ENCODE measurements at regions not wholly inside any gene's neighbourhood (a gene's known extent, or its start where the extent isn't known, plus 50 kb on each side); places are given as distances from the start of the nearest gene placed in this dataset.

DNA sequence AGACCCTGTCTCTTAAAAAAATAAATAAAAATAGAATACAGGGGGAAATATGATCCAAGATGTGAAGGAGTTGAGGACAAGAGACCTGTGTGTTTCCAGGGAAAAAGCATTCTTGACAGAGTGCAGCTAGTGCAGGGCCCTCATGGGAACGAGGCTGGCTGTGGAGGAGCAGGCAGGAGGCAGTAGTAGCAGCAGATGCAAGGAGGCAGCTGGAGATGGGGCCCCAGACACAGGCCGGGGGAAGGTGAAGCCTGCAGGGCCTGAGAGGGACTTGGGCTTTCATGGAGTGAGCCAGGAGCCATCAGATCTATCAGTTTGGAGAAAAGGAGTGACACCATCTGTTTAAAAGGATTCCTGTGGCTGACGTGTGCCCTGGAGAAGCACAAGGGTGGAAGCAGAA lies 71.4 kb upstream of the ZNF438 start:
- Histone ChIP-seq H3K4me3 (ENCODE audit: low read length) (no peak overlapping the region), H2AFZ (ENCODE audit: low read depth, low read length) (no peak overlapping the region), H3K27me3 (ENCODE audit: insufficient read depth, low read length) (no peaks in the 10 kb centered on the region), H3K36me3 (ENCODE audit: insufficient read depth, low read length) (no peaks in the 10 kb centered on the region), H3K9me3 (ENCODE audit: low read length) (no peaks in the 10 kb centered on the region), H3K4me1 (ENCODE audit: insufficient read depth, low read length) (peaks cover 4% of the 10 kb centered on the region)

DNA sequence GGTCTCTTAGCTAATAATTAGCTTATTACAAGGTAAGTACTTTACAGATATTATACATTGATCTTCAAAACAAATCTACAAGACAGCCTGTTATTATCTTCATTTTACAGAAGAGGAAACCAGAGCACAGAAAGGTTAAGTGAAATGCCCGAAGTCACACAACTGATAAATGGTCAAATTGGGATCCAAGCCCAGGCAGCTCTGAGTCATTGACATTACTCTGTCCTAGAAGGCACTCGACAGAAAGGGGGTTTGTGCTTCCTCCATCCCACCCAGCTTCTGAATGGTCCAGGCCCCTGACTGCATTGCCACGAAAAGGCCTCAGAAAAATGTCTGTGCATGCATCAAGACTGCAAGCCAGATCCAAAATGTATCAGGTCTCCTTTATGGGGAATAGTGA lies 81.3 kb upstream of the ZNF438 start:
- no peaks in the 10 kb centered on the region for H3K4me1 ChIP-seq (ENCODE audit: insufficient read depth, low read length)
- H2AFZ ChIP-seq (ENCODE audit: low read depth, low read length), result no peak overlapping the region
- no peak overlapping the region for H3K4me3 ChIP-seq (ENCODE audit: low read length)
- H3K9me3 ChIP-seq (ENCODE audit: low read length), result no peaks in the 10 kb centered on the region
- H3K36me3 ChIP-seq (ENCODE audit: insufficient read depth, low read length), result no peaks in the 10 kb centered on the region
- no peaks in the 10 kb centered on the region for H3K27me3 ChIP-seq (ENCODE audit: insufficient read depth, low read length)

DNA sequence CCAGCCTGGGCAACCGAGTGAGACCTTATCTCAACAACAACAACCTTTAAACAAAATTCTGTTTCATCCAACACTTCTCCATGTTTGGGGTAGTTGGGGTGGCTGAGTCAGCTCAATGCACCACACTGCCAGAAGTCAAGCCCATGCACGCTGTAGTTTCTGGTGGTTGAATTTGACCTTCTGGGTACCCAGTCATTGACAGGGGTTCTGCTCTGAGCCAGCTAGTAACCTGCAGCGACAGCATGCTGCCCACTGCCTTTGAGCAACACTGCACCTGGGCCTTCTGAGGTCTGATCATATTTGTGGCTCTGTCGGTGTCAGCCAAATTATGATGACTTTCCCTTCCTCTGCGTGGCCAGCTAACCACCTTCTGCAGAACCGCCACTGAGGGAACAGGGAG lies 84.6 kb upstream of the ZNF438 start:
- Histone ChIP-seq H3K4me3 (ENCODE audit: low read length) (no peak overlapping the region), H2AFZ (ENCODE audit: low read depth, low read length) (no peak overlapping the region), H3K36me3 (ENCODE audit: insufficient read depth, low read length) (no peaks in the 10 kb centered on the region), H3K4me1 (ENCODE audit: insufficient read depth, low read length) (no peaks in the 10 kb centered on the region), H3K27me3 (ENCODE audit: insufficient read depth, low read length) (no peaks in the 10 kb centered on the region), H3K9me3 (ENCODE audit: low read length) (no peaks in the 10 kb centered on the region)

DNA sequence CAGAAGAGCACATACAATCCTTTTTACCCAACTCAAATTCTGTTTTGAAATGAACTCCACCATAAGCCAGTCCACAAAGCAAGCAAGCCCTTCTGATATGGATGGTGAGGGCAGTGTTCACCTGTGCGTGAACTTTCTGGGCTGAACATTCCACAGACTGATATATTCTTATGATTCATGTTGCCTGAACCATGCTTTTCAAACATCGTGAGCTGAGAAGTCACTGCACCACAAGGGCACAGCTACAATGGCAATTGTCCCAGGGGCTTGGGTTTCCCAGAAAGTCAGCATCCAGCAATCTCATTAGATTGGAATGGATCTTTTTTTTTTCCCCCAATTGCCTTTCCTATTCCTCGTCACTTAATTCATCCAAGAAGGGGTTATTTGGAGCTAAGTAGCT lies 86.9 kb upstream of the ZNF438 start:
- Histone ChIP-seq H3K9me3 (ENCODE audit: low read length) (no peaks in the 10 kb centered on the region), H3K4me1 (ENCODE audit: insufficient read depth, low read length) (peaks cover 6% of the 10 kb centered on the region), H3K27me3 (ENCODE audit: insufficient read depth, low read length) (no peaks in the 10 kb centered on the region)

DNA sequence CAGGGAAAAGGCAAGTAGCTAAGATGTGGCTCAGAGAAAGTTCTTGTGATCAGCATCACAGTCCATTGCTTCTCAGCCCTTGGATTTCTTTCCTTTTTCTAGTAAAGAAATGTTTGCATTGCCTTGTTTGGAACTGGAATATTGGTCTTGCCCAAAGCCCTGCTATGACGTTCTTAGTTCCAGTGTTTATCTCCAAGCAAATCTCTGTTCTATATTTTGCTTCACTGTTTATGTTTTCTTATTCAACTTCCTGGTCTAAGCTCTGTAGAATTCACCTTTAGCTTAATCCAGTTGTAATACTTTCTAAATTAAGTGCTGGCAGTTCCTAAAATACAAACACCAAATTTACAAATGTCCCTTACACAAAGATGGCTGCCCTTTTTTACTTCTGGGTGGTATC lies 88.7 kb upstream of the ZNF438 start:
- no peaks in the 10 kb centered on the region for H3K36me3 ChIP-seq (ENCODE audit: insufficient read depth, low read length)
- no peak overlapping the region for H3K4me3 ChIP-seq (ENCODE audit: low read length)
- no peaks in the 10 kb centered on the region for H3K9me3 ChIP-seq (ENCODE audit: low read length)

More for the DNA sequence above, 86.9 kb upstream of the ZNF438 start:
- Histone ChIP-seq H3K4me3 (ENCODE audit: low read length) (no peak overlapping the region), H2AFZ (ENCODE audit: low read depth, low read length) (no peak overlapping the region), H3K36me3 (ENCODE audit: insufficient read depth, low read length) (no peaks in the 10 kb centered on the region)

DNA sequence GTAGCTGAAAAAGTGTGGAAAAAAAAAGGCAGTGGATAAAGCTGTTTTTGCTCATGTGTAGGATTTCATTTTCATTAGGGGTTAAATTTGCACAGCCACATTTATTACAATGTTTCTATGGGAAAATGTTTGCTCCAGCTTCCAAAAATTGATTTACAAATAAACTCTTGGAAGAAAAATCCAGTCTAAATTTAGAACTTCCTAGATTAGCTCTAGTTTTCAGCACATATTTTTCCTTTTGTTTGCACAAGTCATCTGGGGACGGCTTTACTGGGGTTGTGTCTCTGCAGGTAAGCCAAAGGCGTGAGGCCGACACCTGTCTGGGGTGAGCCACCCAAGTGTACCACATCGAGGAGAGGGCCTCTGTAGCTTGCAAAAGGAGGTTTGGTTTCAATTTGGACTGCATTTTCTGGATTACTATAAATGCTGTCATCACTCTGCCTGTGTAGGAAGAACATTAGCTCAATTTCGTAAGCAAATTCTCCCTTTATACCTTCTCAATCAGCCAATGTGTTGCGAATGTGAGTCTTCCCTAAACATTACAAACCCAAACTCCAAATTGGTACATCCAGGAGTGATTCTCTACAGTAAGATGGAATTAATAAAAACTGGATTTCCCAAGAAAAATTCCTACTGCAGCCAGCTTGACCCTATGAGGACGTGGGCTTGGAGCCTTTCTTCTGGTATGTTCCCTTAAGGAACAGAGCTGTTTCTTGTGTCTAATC lies 89.5 kb upstream of the ZNF438 start:
- no peaks in the 10 kb centered on the region for H3K36me3 ChIP-seq (ENCODE audit: insufficient read depth, low read length)
- H3K4me3 ChIP-seq (ENCODE audit: low read length), result no peak overlapping the region
- no peaks in the 10 kb centered on the region for H3K27me3 ChIP-seq (ENCODE audit: insufficient read depth, low read length)
- H3K9me3 ChIP-seq (ENCODE audit: low read length), result no peaks in the 10 kb centered on the region
- no peak overlapping the region for H2AFZ ChIP-seq (ENCODE audit: low read depth, low read length)
- peaks cover 15% of the 10 kb centered on the region for H3K4me1 ChIP-seq (ENCODE audit: insufficient read depth, low read length)

More for the DNA sequence above, 88.7 kb upstream of the ZNF438 start:
- H3K4me1 ChIP-seq (ENCODE audit: insufficient read depth, low read length), result peaks cover 15% of the 10 kb centered on the region
- no peaks in the 10 kb centered on the region for H3K27me3 ChIP-seq (ENCODE audit: insufficient read depth, low read length)
- no peak overlapping the region for H2AFZ ChIP-seq (ENCODE audit: low read depth, low read length)

DNA sequence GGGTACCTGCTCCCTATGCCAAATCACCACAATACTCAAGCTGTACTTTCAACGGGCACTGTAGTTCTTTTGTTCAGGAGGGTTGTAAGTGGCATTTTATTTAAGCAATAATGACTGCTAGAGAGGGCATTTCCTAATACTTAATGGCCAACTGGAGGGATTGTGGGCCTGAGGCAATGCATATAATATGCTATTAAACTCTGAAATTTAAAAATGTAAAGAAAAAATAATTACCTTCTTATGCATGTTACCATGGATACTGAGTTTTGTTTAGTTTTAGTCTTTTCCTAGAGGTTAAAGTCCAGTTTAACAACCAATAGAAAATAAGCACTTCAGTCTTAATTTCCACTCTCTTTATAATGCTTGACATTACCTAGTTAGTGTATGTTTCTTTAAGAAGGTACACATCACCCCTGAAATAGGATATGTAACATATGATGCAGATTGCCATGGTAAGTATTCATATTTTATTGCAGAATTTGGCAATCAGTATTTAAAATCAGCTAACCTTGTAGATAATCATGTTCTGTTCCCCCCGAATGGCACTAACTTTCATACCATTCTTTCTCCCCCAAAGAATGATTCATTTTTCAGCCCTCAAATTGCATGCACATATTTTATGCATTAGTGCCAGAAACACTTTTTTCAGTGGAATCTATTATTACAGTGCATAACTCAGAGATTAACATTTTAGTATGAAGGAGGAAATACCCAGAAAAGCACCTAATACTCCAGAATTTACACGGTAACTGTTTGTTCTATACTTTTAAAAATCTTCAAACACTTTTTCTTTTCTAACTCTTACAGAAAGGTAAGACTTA lies 90.3 kb upstream of the ZNF438 start:
- H2AFZ ChIP-seq (ENCODE audit: low read depth, low read length), result no peak overlapping the region
- peaks cover 15% of the 10 kb centered on the region for H3K4me1 ChIP-seq (ENCODE audit: insufficient read depth, low read length)
- H3K27me3 ChIP-seq (ENCODE audit: insufficient read depth, low read length), result no peaks in the 10 kb centered on the region
- H3K36me3 ChIP-seq (ENCODE audit: insufficient read depth, low read length), result no peaks in the 10 kb centered on the region
- H3K9me3 ChIP-seq (ENCODE audit: low read length), result no peaks in the 10 kb centered on the region
- H3K4me3 ChIP-seq (ENCODE audit: low read length), result no peak overlapping the region

DNA sequence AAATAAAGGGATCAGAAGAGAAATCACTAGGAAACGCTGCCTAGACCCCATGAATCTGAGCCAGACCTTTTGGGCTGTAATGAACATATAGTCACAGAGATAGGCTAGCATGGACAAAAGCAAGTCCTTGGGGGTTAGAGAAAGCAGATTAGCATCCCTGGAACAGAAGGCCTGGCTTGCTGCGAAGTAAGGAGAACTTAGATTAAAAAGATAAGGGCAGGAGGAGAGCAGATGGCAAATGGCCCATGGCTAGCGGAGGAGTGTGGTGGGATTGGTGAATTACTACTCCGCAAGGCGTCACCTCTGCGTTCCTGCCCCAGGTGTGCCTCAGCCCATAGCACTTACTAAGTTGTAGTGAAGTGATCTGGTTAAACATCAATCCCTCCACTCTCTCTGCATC lies 92.3 kb upstream of the ZNF438 start:
- Histone ChIP-seq H3K36me3 (ENCODE audit: insufficient read depth, low read length) (no peaks in the 10 kb centered on the region), H2AFZ (ENCODE audit: low read depth, low read length) (no peak overlapping the region), H3K9me3 (ENCODE audit: low read length) (no peaks in the 10 kb centered on the region), H3K4me1 (ENCODE audit: insufficient read depth, low read length) (peaks cover 15% of the 10 kb centered on the region), H3K4me3 (ENCODE audit: low read length) (no peak overlapping the region), H3K27me3 (ENCODE audit: insufficient read depth, low read length) (no peaks in the 10 kb centered on the region)

DNA sequence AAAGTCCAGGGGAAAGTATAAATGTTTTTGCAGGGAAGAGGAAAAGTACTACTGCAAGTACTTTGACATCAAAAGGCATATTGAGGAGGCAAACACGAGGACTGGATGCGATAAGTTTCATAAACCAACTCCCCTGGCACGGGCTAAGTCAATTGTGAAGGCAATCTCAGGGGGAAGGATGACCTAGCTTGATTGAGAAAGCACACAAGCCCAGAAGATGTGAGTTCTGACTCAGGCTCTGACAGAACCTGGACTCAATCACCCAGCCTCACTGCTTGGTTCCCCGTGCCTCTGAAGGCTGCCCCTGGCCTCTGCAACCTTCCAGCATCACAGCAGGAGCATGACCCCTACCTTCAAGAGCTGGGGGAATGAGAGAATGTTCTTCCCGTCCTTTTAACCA lies 93.2 kb upstream of the ZNF438 start:
- Histone ChIP-seq H3K4me1 (ENCODE audit: insufficient read depth, low read length) (peaks cover 15% of the 10 kb centered on the region), H3K9me3 (ENCODE audit: low read length) (no peaks in the 10 kb centered on the region), H3K36me3 (ENCODE audit: insufficient read depth, low read length) (no peaks in the 10 kb centered on the region), H2AFZ (ENCODE audit: low read depth, low read length) (no peak overlapping the region), H3K27me3 (ENCODE audit: insufficient read depth, low read length) (no peaks in the 10 kb centered on the region), H3K4me3 (ENCODE audit: low read length) (no peak overlapping the region)

DNA sequence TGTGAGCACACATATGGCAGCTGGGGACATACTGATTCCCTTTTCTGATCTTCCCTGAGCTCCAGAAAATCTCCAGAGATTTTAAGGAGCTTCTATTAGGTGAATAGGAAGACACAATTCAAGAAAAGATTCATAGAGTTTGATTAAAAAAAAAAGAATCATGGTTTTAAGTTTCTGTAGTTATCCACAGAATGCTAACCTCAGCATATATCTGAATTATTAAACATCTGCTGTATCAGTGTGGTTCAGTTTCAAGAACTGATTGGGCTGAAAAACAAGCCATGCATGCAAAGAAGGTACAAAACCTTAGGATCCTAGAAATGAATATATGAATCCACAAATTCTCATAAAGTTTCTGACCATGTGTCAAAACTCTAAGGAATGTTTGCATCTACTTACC lies 94.1 kb upstream of the ZNF438 start:
- H3K36me3 ChIP-seq (ENCODE audit: insufficient read depth, low read length), result no peaks in the 10 kb centered on the region
- no peaks in the 10 kb centered on the region for H3K27me3 ChIP-seq (ENCODE audit: insufficient read depth, low read length)
- H2AFZ ChIP-seq (ENCODE audit: low read depth, low read length), result no peak overlapping the region

DNA sequence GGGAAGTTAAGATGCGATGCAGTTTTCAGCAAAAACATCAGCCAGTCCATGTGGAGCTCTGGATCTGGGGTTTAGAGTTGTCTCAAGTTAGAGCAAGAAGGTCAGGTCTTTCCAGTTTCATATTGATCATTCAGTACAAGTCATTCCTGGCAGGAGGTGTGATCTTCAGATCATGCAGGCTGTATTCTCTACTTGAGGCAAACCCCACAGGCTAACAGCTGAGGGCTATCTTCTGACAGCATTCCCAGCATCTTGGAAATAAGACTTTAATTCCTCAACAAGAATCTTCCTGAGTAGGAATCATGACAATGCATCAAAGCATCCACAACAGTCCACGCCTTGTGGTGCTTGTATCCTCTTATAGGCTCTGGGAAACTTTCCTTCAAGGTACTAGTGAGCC lies 94.9 kb upstream of the ZNF438 start:
- Histone ChIP-seq H3K9me3 (ENCODE audit: low read length) (no peaks in the 10 kb centered on the region), H3K4me3 (ENCODE audit: low read length) (no peak overlapping the region), H3K36me3 (ENCODE audit: insufficient read depth, low read length) (no peaks in the 10 kb centered on the region), H3K27me3 (ENCODE audit: insufficient read depth, low read length) (no peaks in the 10 kb centered on the region), H3K4me1 (ENCODE audit: insufficient read depth, low read length) (peaks cover 15% of the 10 kb centered on the region), H2AFZ (ENCODE audit: low read depth, low read length) (no peak overlapping the region)

More for the DNA sequence above, 94.1 kb upstream of the ZNF438 start:
- H3K4me3 ChIP-seq (ENCODE audit: low read length), result no peak overlapping the region
- no peaks in the 10 kb centered on the region for H3K9me3 ChIP-seq (ENCODE audit: low read length)
- H3K4me1 ChIP-seq (ENCODE audit: insufficient read depth, low read length), result peaks cover 15% of the 10 kb centered on the region

DNA sequence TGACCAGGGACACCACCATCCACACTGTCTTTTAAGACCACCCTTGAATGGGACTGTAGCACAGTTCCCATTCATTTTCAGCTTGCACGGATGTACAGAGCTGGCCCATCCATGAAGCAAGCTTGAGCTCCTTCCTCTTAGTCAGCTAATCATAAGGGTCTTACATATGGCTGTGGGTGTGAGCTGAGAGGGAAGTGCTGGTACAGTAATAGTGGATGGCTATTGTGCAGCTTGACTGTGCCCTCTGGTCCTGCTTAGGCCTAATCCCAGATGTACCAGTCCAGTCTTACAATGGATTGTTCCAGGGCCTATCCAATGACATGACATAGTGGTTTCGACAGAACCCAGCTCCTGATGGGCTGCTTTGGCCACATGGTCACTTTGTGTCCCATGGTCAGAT lies 96.9 kb upstream of the ZNF438 start:
- Histone ChIP-seq H3K36me3 (ENCODE audit: insufficient read depth, low read length) (no peaks in the 10 kb centered on the region), H3K4me1 (ENCODE audit: insufficient read depth, low read length) (peaks cover 18% of the 10 kb centered on the region), H2AFZ (ENCODE audit: low read depth, low read length) (no peak overlapping the region), H3K4me3 (ENCODE audit: low read length) (no peak overlapping the region), H3K9me3 (ENCODE audit: low read length) (no peaks in the 10 kb centered on the region), H3K27me3 (ENCODE audit: insufficient read depth, low read length) (no peaks in the 10 kb centered on the region)

DNA sequence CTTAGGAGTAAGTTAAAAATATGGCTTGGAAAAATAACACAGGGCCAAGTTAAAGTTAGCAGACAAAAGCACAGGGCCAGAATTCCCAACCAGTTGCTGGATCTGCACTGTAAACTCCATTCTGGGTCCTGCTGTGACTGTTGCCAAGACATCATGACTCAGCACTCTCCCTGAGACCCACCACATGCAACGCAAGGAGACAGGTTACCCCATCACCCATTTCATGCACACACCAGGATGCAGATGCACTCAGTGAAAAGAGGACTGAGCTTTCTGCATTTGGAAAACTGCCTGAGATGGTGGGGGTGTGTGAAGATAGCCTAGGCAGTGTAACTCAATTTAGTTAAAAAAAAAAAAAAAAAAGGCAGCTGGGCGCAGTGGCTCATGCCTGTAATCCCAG lies 97.6 kb upstream of the ZNF438 start:
- H3K9me3 ChIP-seq (ENCODE audit: low read length), result no peaks in the 10 kb centered on the region
- no peak overlapping the region for H2AFZ ChIP-seq (ENCODE audit: low read depth, low read length)
- no peaks in the 10 kb centered on the region for H3K27me3 ChIP-seq (ENCODE audit: insufficient read depth, low read length)
- peaks cover 11% of the 10 kb centered on the region for H3K4me1 ChIP-seq (ENCODE audit: insufficient read depth, low read length)
- no peaks in the 10 kb centered on the region for H3K36me3 ChIP-seq (ENCODE audit: insufficient read depth, low read length)
- no peak overlapping the region for H3K4me3 ChIP-seq (ENCODE audit: low read length)
